Ectodermal cell (in vitro differentiated cells): ENCODE measurements at regions not wholly inside any gene's neighbourhood (a gene's known extent, or its start where the extent isn't known, plus 50 kb on each side); places are given as distances from the start of the nearest gene placed in this dataset.

Source experiments
- H3K27ac ChIP-seq: 2 replicates; pipeline ENCODE4 v1.7.0; 2013; ENCODE audit warnings: mild to moderate bottlenecking, low read depth, low read length; ENCODE audit not compliant: insufficient read depth, poor library complexity, severe bottlenecking
- H3K27me3 ChIP-seq: 2 replicates; pipeline ENCODE4 v1.7.0; 2013; ENCODE audit warnings: mild to moderate bottlenecking, low read length; ENCODE audit not compliant: insufficient read depth, control insufficient read depth, poor library complexity, severe bottlenecking
- H3K36me3 ChIP-seq: one replicate; pipeline ENCODE4 v1.7.0; 2013; ENCODE audit warnings: low read length; ENCODE audit not compliant: control insufficient read depth, insufficient read depth
- H3K4me1 ChIP-seq: one replicate; pipeline ENCODE4 v1.7.0; 2013; ENCODE audit warnings: low read length; ENCODE audit not compliant: control insufficient read depth, insufficient read depth
- H3K4me3 ChIP-seq: 2 replicates; pipeline ENCODE4 v1.7.0; 2013; ENCODE audit warnings: low read depth, low read length, control low read depth; ENCODE audit not compliant: insufficient read depth
- H3K9me3 ChIP-seq: 2 replicates; pipeline ENCODE4 v1.7.0; 2013; ENCODE audit warnings: mild to moderate bottlenecking, low read length, moderate library complexity; ENCODE audit not compliant: control insufficient read depth
- WGBS, 2 experiments: methylation state at CpG; one replicate each; pipeline ENCODE4 v1.1.7; 2013; ENCODE audit warnings: missing lambda C conversion rate in 2 of 2; 5-methylcytosine and 5-hydroxymethylcytosine counted together

GRCh38 chr10:31614611-31615010, 295.6 kb downstream of the ZEB1 start:
- Histone ChIP-seq H3K27ac (no peak overlapping the region), H3K36me3 (no peaks in the 10 kb centered on the region), H3K9me3 (no peaks in the 10 kb centered on the region), H3K27me3 (no peaks in the 10 kb centered on the region), H3K4me1 (no peaks in the 10 kb centered on the region), H3K4me3 (no peak overlapping the region)
- whole genome bisulfite sequencing, 2 experiments: 96% methylated on average over 1 of the region's 1 CpG; no CpG with 5 or more reads in 1 of the 2 experiments

GRCh38 chr10:31612082-31612481, 293.1 kb downstream of the ZEB1 start:
- H3K9me3 ChIP-seq: no peaks in the 10 kb centered on the region
- H3K27ac ChIP-seq: no peak overlapping the region
- WGBS, 2 experiments: 92 to 94% methylated on average over 4 of the region's 4 CpGs
- H3K27me3 ChIP-seq: no peaks in the 10 kb centered on the region
- no peaks in the 10 kb centered on the region for H3K4me1 ChIP-seq
- no peak overlapping the region for H3K4me3 ChIP-seq
- no peaks in the 10 kb centered on the region for H3K36me3 ChIP-seq

GRCh38 chr10:31611161-31611560, 292.1 kb downstream of the ZEB1 start:
- Histone ChIP-seq H3K36me3 (no peaks in the 10 kb centered on the region), H3K4me3 (no peak overlapping the region), H3K9me3 (no peaks in the 10 kb centered on the region), H3K4me1 (no peaks in the 10 kb centered on the region), H3K27ac (no peak overlapping the region), H3K27me3 (no peaks in the 10 kb centered on the region)
- 94 to 96% methylated on average over 7 of the region's 7 CpGs for WGBS, 2 experiments

GRCh38 chr10:31607481-31607880, 288.5 kb downstream of the ZEB1 start:
- Histone ChIP-seq H3K27ac (no peak overlapping the region), H3K4me1 (peaks cover 8% of the 10 kb centered on the region), H3K4me3 (no peak overlapping the region), H3K9me3 (no peaks in the 10 kb centered on the region), H3K36me3 (no peaks in the 10 kb centered on the region), H3K27me3 (no peaks in the 10 kb centered on the region)
- WGBS, 2 experiments: 94 to 98% methylated on average over 3 of the region's 3 CpGs

GRCh38 chr10:31606841-31607240, 287.8 kb downstream of the ZEB1 start:
- no peak overlapping the region for H3K27ac ChIP-seq
- no peaks in the 10 kb centered on the region for H3K36me3 ChIP-seq
- no peak overlapping the region for H3K4me3 ChIP-seq
- no peaks in the 10 kb centered on the region for H3K9me3 ChIP-seq
- no peaks in the 10 kb centered on the region for H3K27me3 ChIP-seq
- peaks cover 12% of the 10 kb centered on the region for H3K4me1 ChIP-seq

GRCh38 chr10:31605861-31606525, 287.0 kb downstream of the ZEB1 start:
- Histone ChIP-seq H3K4me3 (no peak overlapping the region), H3K4me1 (peaks cover 12% of the 10 kb centered on the region), H3K27me3 (no peaks in the 10 kb centered on the region), H3K9me3 (no peaks in the 10 kb centered on the region), H3K27ac (no peak overlapping the region), H3K36me3 (no peaks in the 10 kb centered on the region)
- 91 to 97% methylated on average over 2 of the region's 2 CpGs for WGBS, 2 experiments

GRCh38 chr10:31605426-31605825, 286.4 kb downstream of the ZEB1 start:
- H3K9me3 ChIP-seq: no peaks in the 10 kb centered on the region
- no peaks in the 10 kb centered on the region for H3K27me3 ChIP-seq
- WGBS, 2 experiments: 92 to 93% methylated on average over 4 of the region's 4 CpGs

GRCh38 chr10:31604646-31605170, 285.7 kb downstream of the ZEB1 start:
- Histone ChIP-seq H3K4me3 (no peak overlapping the region), H3K36me3 (no peaks in the 10 kb centered on the region), H3K27me3 (no peaks in the 10 kb centered on the region), H3K9me3 (no peaks in the 10 kb centered on the region), H3K27ac (no peak overlapping the region), H3K4me1 (peaks cover 12% of the 10 kb centered on the region)
- 97% methylated on average over 4 of the region's 4 CpGs for WGBS, 2 experiments

More at GRCh38 chr10:31605426-31605825, 286.4 kb downstream of the ZEB1 start:
- no peak overlapping the region for H3K4me3 ChIP-seq
- H3K4me1 ChIP-seq: peaks cover 12% of the 10 kb centered on the region
- H3K36me3 ChIP-seq: no peaks in the 10 kb centered on the region
- no peak overlapping the region for H3K27ac ChIP-seq

GRCh38 chr10:31604096-31604495, 285.1 kb downstream of the ZEB1 start:
- Histone ChIP-seq H3K9me3 (no peaks in the 10 kb centered on the region), H3K27me3 (no peaks in the 10 kb centered on the region), H3K27ac (peak overlapping the region; percentile 40), H3K36me3 (no peaks in the 10 kb centered on the region), H3K4me3 (no peak overlapping the region), H3K4me1 (peaks cover 12% of the 10 kb centered on the region)
- WGBS, 2 experiments: 87 to 89% methylated on average over 12 of the region's 12 CpGs

- Histone ChIP-seq H3K9me3 (no peaks in the 10 kb centered on the region), H3K4me3 (peak overlapping the region; percentile 77), H3K4me1 (peaks cover 12% of the 10 kb centered on the region), H3K36me3 (no peaks in the 10 kb centered on the region), H3K27ac (peak overlapping the region; percentile 81), H3K27me3 (no peaks in the 10 kb centered on the region)
- WGBS, 2 experiments: 7 to 8% methylated on average over 68 of the region's 68 CpGs
These were observed 284.4 kb downstream of the ZEB1 start for GRCh38 chr10:31603235-31604087.
